Neural progenitor cell (in vitro differentiated cells): ENCODE measurements at regions not wholly inside any gene's neighbourhood (a gene's known extent, or its start where the extent isn't known, plus 50 kb on each side); places are given as distances from the start of the nearest gene placed in this dataset.

Source experiments
- DNase-seq: peaks from one replicate; pipeline ENCODE4 v3.0.0-alpha.2; 2016; ENCODE audit warnings: low spot score
- H2AFZ ChIP-seq: fragments of 200-600 bp; sonication (generic); replicated peaks from 2 replicates; pipeline ENCODE4 v1.6.1; 2016; ENCODE audit warnings: antibody characterized with exemption
- H3F3A ChIP-seq: fragments of 200-600 bp; sonication (generic); 2 replicates; pipeline ENCODE4 v1.6.1; 2016; ENCODE audit warnings: antibody characterized with exemption, low read depth
- H3K27ac ChIP-seq: fragments of 200-600 bp; sonication (generic); 2 replicates; pipeline ENCODE4 v1.5.1; 2016; ENCODE audit warnings: mild to moderate bottlenecking
- H3K27me3 ChIP-seq: fragments of 200-600 bp; sonication (generic); 2 replicates; pipeline ENCODE4 v1.6.1; 2016; ENCODE audit warnings: mild to moderate bottlenecking, moderate library complexity
- H3K36me3 ChIP-seq: fragments of 200-600 bp; sonication (generic); 2 replicates; pipeline ENCODE4 v1.5.1; 2016
- H3K4me1 ChIP-seq: fragments of 200-600 bp; sonication (generic); 2 replicates; pipeline ENCODE4 v1.6.1; 2016; ENCODE audit warnings: mixed run types
- H3K4me2 ChIP-seq: fragments of 200-600 bp; sonication (generic); 2 replicates; pipeline ENCODE4 v1.6.1; 2016
- H3K4me3 ChIP-seq: fragments of 200-600 bp; sonication (generic); 2 replicates; pipeline ENCODE4 v1.5.1; 2016
- H3K79me2 ChIP-seq: fragments of 200-600 bp; sonication (generic); 2 replicates; pipeline ENCODE4 v1.6.1; 2016; ENCODE audit warnings: low read depth
- H3K9ac ChIP-seq: fragments of 200-600 bp; sonication (generic); 2 replicates; pipeline ENCODE4 v1.6.1; 2016
- H3K9me3 ChIP-seq: fragments of 200-600 bp; sonication (generic); 2 replicates; pipeline ENCODE4 v1.5.1; 2016; ENCODE audit warnings: low read depth
- H4K20me1 ChIP-seq: fragments of 200-600 bp; sonication (generic); 2 replicates; pipeline ENCODE4 v1.6.1; 2016; ENCODE audit warnings: low read depth
- H3K27ac Mint-ChIP-seq: 3 replicates; pipeline ENCODE4 v1.8.0; 2021; ENCODE audit warnings: mixed read lengths
- H3K27me3 Mint-ChIP-seq: 2 replicates; pipeline ENCODE4 v1.8.0; 2022; ENCODE audit warnings: low read depth, mild to moderate bottlenecking, inconsistent platforms, moderate library complexity, mixed read lengths; ENCODE audit not compliant: insufficient read depth
- H3K36me3 Mint-ChIP-seq: 3 replicates; pipeline ENCODE4 v1.8.0; 2021; ENCODE audit warnings: mixed read lengths
- H3K4me1 Mint-ChIP-seq: 3 replicates; pipeline ENCODE4 v1.8.0; 2021; ENCODE audit warnings: mixed read lengths
- H3K4me3 Mint-ChIP-seq: 3 replicates; pipeline ENCODE4 v1.8.0; 2021; ENCODE audit warnings: mild to moderate bottlenecking, moderate library complexity, mixed read lengths
- H3K9me3 Mint-ChIP-seq: 3 replicates; pipeline ENCODE4 v1.8.0; 2020; ENCODE audit warnings: mixed read lengths
- EZH2 ChIP-seq: fragments of 200-600 bp; sonication (generic); IDR thresholded peaks from 2 replicates; pipeline ENCODE4 v1.6.1; 2017; ENCODE audit warnings: antibody characterized with exemption, mild to moderate bottlenecking, moderate library complexity
- EZH2phosphoT487 ChIP-seq: fragments of 200-600 bp; sonication (generic); IDR thresholded peaks from 2 replicates; pipeline ENCODE4 v1.6.1; 2017; ENCODE audit warnings: antibody characterized with exemption
- TF ChIP-seq, protein P1 (sequence below): fragments of 200-600 bp; sonication (generic); IDR thresholded peaks from 2 replicates; pipeline ENCODE4 v1.5.1; 2017; ENCODE audit warnings: antibody characterized with exemption, mild to moderate bottlenecking

DNA sequence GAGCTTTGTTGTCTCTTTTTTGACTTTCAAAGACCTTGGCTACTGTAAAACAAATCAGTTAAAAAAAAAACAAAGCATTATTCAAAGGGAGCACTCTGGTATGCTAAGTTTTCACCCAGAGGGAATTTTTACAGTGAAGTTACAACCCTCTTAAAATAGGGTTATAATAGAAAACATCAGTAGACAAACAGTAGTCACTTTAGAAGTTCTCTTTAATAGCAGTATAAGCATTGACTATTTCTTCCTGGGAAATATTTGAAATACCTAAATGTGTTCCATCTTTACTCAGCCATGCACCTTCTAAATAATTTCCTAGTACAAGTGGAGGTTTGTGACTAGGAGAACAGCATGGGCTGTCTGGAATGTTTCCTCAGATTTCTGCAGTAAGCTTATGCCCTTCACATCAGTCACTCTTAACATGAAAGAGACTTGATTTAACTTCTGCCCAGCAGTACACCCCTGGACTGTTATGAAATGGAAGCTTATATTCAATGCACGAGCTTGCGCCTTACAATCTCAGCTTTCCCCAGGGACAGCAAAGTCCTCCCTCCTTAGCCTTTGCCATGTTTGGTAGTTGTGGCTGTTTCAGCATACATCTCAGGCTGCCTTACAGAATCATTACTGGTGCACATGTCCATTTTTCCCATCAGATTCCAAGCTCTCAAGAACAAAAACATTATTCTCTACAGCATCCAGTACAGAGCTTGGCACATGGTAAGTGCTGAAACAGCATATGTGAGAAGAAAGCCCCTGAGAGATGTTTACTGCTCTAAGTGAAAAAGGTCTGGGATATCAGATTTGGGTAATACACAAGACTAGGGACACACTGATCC, 191.5 kb downstream of the ZNF608 start:
- Histone ChIP-seq H4K20me1 (no peaks in the 10 kb centered on the region), H3K9me3 (no peaks in the 10 kb centered on the region), H3K36me3 (no peaks in the 10 kb centered on the region), H3K4me2 (no peak overlapping the region), H3F3A (no peaks in the 10 kb centered on the region), H3K27me3 (no peaks in the 10 kb centered on the region), H3K4me1 (peaks cover 6% of the 10 kb centered on the region), H3K9ac (no peak overlapping the region), H2AFZ (peak overlapping the region; percentile 6), H3K79me2 (no peaks in the 10 kb centered on the region), H3K27ac (no peak overlapping the region), H3K4me3 (no peak overlapping the region)
- DNase-seq: no peak
- TF ChIP-seq EZH2 (no peak), EZH2phosphoT487 (no peak)
- TF ChIP-seq, protein P1, sequence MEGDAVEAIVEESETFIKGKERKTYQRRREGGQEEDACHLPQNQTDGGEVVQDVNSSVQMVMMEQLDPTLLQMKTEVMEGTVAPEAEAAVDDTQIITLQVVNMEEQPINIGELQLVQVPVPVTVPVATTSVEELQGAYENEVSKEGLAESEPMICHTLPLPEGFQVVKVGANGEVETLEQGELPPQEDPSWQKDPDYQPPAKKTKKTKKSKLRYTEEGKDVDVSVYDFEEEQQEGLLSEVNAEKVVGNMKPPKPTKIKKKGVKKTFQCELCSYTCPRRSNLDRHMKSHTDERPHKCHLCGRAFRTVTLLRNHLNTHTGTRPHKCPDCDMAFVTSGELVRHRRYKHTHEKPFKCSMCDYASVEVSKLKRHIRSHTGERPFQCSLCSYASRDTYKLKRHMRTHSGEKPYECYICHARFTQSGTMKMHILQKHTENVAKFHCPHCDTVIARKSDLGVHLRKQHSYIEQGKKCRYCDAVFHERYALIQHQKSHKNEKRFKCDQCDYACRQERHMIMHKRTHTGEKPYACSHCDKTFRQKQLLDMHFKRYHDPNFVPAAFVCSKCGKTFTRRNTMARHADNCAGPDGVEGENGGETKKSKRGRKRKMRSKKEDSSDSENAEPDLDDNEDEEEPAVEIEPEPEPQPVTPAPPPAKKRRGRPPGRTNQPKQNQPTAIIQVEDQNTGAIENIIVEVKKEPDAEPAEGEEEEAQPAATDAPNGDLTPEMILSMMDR: no peak
- Mint-ChIP-seq H3K27me3 (peaks cover 4% of the 10 kb centered on the region), H3K4me3 (no peak overlapping the region), H3K9me3 (peaks cover 3% of the 10 kb centered on the region), H3K4me1 (peaks cover 26% of the 10 kb centered on the region), H3K36me3 (no peaks in the 10 kb centered on the region), H3K27ac (peak overlapping the region; percentile 12)

DNA sequence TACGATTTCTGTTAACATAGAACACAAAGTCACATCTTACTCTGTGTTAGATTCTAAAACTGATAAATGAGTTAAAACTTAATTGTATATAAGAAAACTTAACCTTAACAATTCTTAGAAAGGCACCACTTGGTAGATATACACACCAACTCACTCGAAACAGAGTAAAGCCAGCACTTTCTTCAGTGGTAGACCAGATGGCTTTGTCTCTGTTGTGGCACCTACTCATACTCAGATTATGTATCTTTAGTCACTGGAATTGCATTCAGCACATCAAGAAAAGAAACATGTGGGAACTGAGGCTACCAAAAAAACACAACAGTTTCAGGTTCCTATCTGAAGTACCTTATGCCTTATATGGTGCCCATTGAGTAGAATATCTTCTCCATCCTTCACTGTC, 192.5 kb downstream of the ZNF608 start:
- no peaks in the 10 kb centered on the region for H3K9me3 ChIP-seq
- H3K9me3 Mint-ChIP-seq: peaks cover 3% of the 10 kb centered on the region
- TF ChIP-seq EZH2phosphoT487 (no peak), EZH2 (no peak)
- TF ChIP-seq, protein P1: no peak
- H3F3A ChIP-seq: no peaks in the 10 kb centered on the region
- peaks cover 4% of the 10 kb centered on the region for H3K27me3 Mint-ChIP-seq
- no peaks in the 10 kb centered on the region for H3K79me2 ChIP-seq
- H3K27me3 ChIP-seq: no peaks in the 10 kb centered on the region
- no peak overlapping the region for H2AFZ ChIP-seq
- no peak overlapping the region for H3K9ac ChIP-seq
- H3K4me2 ChIP-seq: no peak overlapping the region
- H3K4me1 Mint-ChIP-seq: peaks cover 26% of the 10 kb centered on the region
- no peak overlapping the region for H3K27ac Mint-ChIP-seq
- no peaks in the 10 kb centered on the region for H3K36me3 ChIP-seq
- no peak overlapping the region for H3K4me3 Mint-ChIP-seq
- DNase-seq: no peak
- no peak overlapping the region for H3K4me3 ChIP-seq
- no peaks in the 10 kb centered on the region for H3K36me3 Mint-ChIP-seq
- H3K27ac ChIP-seq: no peak overlapping the region
- H4K20me1 ChIP-seq: no peaks in the 10 kb centered on the region
- H3K4me1 ChIP-seq: peaks cover 6% of the 10 kb centered on the region

DNA sequence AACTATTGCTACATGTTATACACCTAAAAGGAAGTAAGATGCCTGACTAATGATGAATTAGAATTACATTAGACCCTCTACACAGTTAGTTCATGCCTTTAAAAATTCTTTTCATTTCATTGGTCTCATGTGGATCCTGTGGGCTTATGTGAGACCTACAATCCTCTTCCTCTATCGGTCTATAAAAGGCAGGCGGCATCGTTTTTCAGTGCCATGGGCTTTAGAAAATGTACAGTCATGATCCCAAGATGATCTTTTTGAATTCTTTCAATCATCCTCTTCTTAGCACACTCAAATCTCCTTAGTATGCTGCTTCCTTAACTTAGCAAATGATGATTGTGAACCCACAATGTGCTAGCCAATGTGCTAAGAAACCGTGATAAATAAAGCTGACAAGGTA, 193.9 kb downstream of the ZNF608 start:
- DNase-seq: no peak
- Mint-ChIP-seq H3K36me3 (no peaks in the 10 kb centered on the region), H3K9me3 (peaks cover 3% of the 10 kb centered on the region), H3K27me3 (peaks cover 4% of the 10 kb centered on the region), H3K27ac (peak overlapping the region; percentile 17), H3K4me1 (peaks cover 26% of the 10 kb centered on the region), H3K4me3 (no peak overlapping the region)
- Histone ChIP-seq H3K27ac (no peak overlapping the region), H3K27me3 (no peaks in the 10 kb centered on the region), H3K4me1 (peaks cover 6% of the 10 kb centered on the region), H3K79me2 (no peaks in the 10 kb centered on the region), H2AFZ (no peak overlapping the region), H3K9me3 (no peaks in the 10 kb centered on the region), H3K9ac (no peak overlapping the region), H3K4me2 (no peak overlapping the region), H4K20me1 (no peaks in the 10 kb centered on the region), H3K36me3 (no peaks in the 10 kb centered on the region), H3F3A (no peaks in the 10 kb centered on the region), H3K4me3 (no peak overlapping the region)
- TF ChIP-seq EZH2: no peak
- TF ChIP-seq, protein P1: no peak
- TF ChIP-seq EZH2phosphoT487: no peak
